ENCODE measurements at regions not wholly inside any gene's neighbourhood (a gene's known extent, or its start where the extent isn't known, plus 50 kb on each side); places are given as distances from the start of the nearest gene placed in this dataset.

GRCh38 chr1:192070213-192070612 is 88.0 kb upstream of the RGS18 start:
- TF ChIP-seq CTCF (IDR thresholded peaks at IDR 0.05; ENCODE audit: insufficient read depth, low read depth, low read length): no peak
- DNase-seq (ENCODE audit: low read depth): no peak
- H3K4me3 ChIP-seq (ENCODE audit: low read depth, low read length): no peak overlapping the region

- H3K4me3 ChIP-seq (ENCODE audit: low read depth, low read length): no peak overlapping the region
- no peak for DNase-seq (ENCODE audit: low read depth)
- no peak for TF ChIP-seq CTCF (IDR thresholded peaks at IDR 0.05; ENCODE audit: insufficient read depth, low read depth, low read length)
Measured at GRCh38 chr1:192080684-192081083, 77.6 kb upstream of the RGS18 start.

- DNase-seq (ENCODE audit: low read depth): no peak
- TF ChIP-seq CTCF (IDR thresholded peaks at IDR 0.05; ENCODE audit: insufficient read depth, low read depth, low read length): no peak
- H3K4me3 ChIP-seq (ENCODE audit: low read depth, low read length): no peak overlapping the region
Measured at GRCh38 chr1:192081359-192081758, 76.9 kb upstream of the RGS18 start.

GRCh38 chr1:192086644-192087043 is 71.6 kb upstream of the RGS18 start:
- no peak overlapping the region for H3K4me3 ChIP-seq (ENCODE audit: low read depth, low read length)
- DNase-seq (ENCODE audit: low read depth): no peak
- no peak for TF ChIP-seq CTCF (IDR thresholded peaks at IDR 0.05; ENCODE audit: insufficient read depth, low read depth, low read length)

GRCh38 chr1:192087334-192087733 is 70.9 kb upstream of the RGS18 start:
- no peak for TF ChIP-seq CTCF (IDR thresholded peaks at IDR 0.05; ENCODE audit: insufficient read depth, low read depth, low read length)
- no peak for DNase-seq (ENCODE audit: low read depth)

GRCh38 chr1:192088496-192088895 is 69.8 kb upstream of the RGS18 start:
- H3K4me3 ChIP-seq (ENCODE audit: low read depth, low read length): no peak overlapping the region
- no peak for TF ChIP-seq CTCF (IDR thresholded peaks at IDR 0.05; ENCODE audit: insufficient read depth, low read depth, low read length)
- no peak for DNase-seq (ENCODE audit: low read depth)

More at GRCh38 chr1:192087334-192087733, 70.9 kb upstream of the RGS18 start:
- H3K4me3 ChIP-seq (ENCODE audit: low read depth, low read length): no peak overlapping the region

GRCh38 chr1:192098001-192098400 is 60.3 kb upstream of the RGS18 start:
- TF ChIP-seq CTCF (IDR thresholded peaks at IDR 0.05; ENCODE audit: insufficient read depth, low read depth, low read length): no peak
- no peak overlapping the region for H3K4me3 ChIP-seq (ENCODE audit: low read depth, low read length)
- DNase-seq (ENCODE audit: low read depth): no peak
